SK-N-SH (cell line): ENCODE measurements at regions not wholly inside any gene's neighbourhood (a gene's known extent, or its start where the extent isn't known, plus 50 kb on each side); places are given as distances from the start of the nearest gene placed in this dataset.

Experiments used
- CTCF ChIP-seq: fragments of 200-600 bp; sonication (generic); IDR thresholded peaks from 2 replicates; pipeline ENCODE4 v1.6.1; 2017; ENCODE audit warnings: antibody characterized with exemption, mild to moderate bottlenecking, moderate library complexity
- EP300 ChIP-seq, 2 experiments: IDR thresholded peaks; 2 replicates each; pipeline versions ENCODE4 v1.4.0 to v1.6.1; 2012; ENCODE audit warnings: borderline replicate concordance in 1 of 2, low read depth in 1 of 2, low read length in 1 of 2
- POLR2AphosphoS5 ChIP-seq: IDR thresholded peaks from 2 replicates; pipeline ENCODE4 v1.6.1; 2012; ENCODE audit warnings: low read depth, low read length
- RAD21 ChIP-seq: IDR thresholded peaks from 2 replicates; pipeline ENCODE4 v1.6.1; 2012; ENCODE audit warnings: mild to moderate bottlenecking, low read length
- RCOR1 ChIP-seq: fragments of 150-350 bp; IDR thresholded peaks from 2 replicates; pipeline ENCODE4 v1.6.1; 2017; ENCODE audit warnings: antibody characterized with exemption, low read length
- SMC3 ChIP-seq: IDR thresholded peaks from 2 replicates; pipeline ENCODE4 v1.6.1; 2012; ENCODE audit warnings: low read depth, low read length, improper control_type of control experiment
- TAF1 ChIP-seq: IDR thresholded peaks from 2 replicates; pipeline ENCODE4 v1.6.1; 2012; ENCODE audit warnings: low read depth, mild to moderate bottlenecking, low read length, moderate library complexity, borderline replicate concordance
- TF ChIP-seq, protein P1 (sequence below): fragments of 150-350 bp; IDR thresholded peaks from 2 replicates; pipeline ENCODE4 v1.6.1; 2016; ENCODE audit warnings: mild to moderate bottlenecking, low read depth, low read length

- TF ChIP-seq EP300 (IDR thresholded peaks at IDR 0.05; ENCODE audit: borderline replicate concordance in 1 of 2, low read depth in 1 of 2, low read length in 1 of 2) (no peak), CTCF (no peak), POLR2AphosphoS5 (no peak), TAF1 (no peak), RCOR1 (no peak), SMC3 (no peak), RAD21 (no peak)
- TF ChIP-seq, protein P1, sequence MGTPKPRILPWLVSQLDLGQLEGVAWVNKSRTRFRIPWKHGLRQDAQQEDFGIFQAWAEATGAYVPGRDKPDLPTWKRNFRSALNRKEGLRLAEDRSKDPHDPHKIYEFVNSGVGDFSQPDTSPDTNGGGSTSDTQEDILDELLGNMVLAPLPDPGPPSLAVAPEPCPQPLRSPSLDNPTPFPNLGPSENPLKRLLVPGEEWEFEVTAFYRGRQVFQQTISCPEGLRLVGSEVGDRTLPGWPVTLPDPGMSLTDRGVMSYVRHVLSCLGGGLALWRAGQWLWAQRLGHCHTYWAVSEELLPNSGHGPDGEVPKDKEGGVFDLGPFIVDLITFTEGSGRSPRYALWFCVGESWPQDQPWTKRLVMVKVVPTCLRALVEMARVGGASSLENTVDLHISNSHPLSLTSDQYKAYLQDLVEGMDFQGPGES: no peak
Observed at GRCh38 chr17:77841742-77842527, 116.6 kb upstream of the TNRC6C start.
